GM04504 (cell line): ENCODE measurements at regions not wholly inside any gene's neighbourhood (a gene's known extent, or its start where the extent isn't known, plus 50 kb on each side); places are given as distances from the start of the nearest gene placed in this dataset.

Experiments used
- DNase-seq: peaks from one replicate; pipeline ENCODE4 v3.0.0-alpha.2; 2012; ENCODE audit warnings: low read depth

- DNase-seq = no peak
Measured at GRCh38 chr16:9412915-9413264, 321.4 kb downstream of the HAPSTR1 start.

DNA sequence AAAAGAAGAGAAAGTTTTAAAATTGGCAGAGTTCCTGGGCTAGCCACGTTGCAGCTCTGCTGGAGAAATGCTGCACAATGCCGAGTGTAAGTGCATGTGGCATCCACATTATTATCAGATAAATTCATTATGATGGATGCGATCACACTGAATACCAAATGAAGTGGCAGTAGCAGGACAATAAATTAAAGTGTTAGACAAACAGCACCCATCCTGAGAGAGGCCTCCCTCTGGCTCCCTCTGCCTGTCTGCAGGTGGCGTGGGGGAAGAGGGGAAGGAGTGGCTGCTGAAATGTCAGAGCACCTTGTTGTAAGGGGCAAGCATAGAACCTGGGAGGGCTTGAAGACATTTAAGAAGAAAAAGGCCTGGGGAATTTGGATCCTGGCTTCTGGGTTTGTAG lies 324.1 kb downstream of the HAPSTR1 start:
- DNase-seq = no peak

- DNase-seq = no peak
Measured at GRCh38 chr16:9417898-9418297, 326.5 kb downstream of the HAPSTR1 start.

GRCh38 chr16:9419161-9419560 lies 327.7 kb downstream of the HAPSTR1 start:
- no peak for DNase-seq

GRCh38 chr16:9422762-9423513 lies 331.5 kb downstream of the HAPSTR1 start:
- DNase-seq = no peak

- DNase-seq = no peak
Measured at GRCh38 chr16:9425236-9425635, 333.8 kb downstream of the HAPSTR1 start.

DNA sequence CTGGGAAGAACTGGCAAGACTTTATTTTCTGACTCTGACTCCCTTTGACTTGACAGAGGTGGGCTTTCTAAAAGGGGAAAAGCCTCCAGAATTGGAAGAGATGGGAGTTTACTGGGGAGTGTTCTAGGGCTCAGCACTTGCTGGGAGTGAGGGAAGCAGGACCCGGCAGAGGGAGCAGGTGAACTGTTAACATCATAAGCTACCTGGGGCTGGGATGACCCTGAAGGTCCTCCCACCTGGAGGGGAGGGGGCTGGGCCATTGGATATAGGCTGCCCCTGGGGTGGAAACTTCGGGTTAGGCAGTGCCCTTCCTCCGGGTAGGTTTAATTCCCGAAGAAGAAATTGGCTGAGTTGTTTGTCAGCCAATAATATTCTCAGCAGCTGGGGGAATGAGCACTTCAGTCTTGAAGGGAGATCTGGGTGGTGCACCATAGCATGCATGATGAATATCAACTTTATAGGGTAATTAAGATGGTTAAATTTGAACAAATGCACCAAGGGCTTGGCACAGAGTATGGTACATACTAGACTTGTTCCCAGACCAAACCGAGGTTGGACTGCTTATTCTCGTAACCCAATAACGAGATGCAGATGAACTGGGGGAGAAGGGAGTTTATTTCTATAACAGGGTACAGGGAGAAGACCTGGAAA lies 337.0 kb downstream of the HAPSTR1 start:
- no peak for DNase-seq

DNA sequence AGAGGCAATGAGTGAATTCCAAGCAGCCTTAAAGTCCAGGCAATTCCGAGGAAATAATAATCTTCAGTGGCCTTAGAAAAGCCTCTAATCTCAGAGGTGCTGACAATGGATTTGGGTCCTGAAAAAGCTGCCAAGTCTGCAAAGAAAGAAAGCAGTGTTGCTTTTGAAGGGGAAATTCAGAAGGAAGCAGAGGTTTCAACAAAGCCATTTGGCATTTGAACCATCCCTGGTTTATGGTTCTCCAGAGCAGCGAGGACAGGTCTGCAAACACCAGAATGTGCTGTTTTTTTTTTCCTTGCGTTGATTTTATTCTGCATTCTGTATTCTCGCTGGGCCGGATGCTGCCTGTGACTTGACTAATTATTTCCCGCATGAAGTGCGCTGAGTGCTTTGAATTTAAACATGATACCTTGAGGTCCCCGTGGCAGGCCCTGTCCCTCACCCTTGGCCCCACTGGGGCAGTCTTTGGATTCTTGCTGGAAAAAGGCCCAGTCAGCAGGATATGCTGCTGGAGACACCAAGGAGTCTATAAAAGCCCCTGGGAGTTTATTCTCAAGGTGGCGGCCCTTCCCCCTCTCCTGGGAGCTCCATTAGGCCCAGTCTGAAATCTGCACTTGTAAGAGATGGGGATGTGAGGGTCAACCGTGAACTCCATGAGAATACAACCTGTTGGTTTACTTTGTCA lies 338.3 kb downstream of the HAPSTR1 start:
- no peak for DNase-seq

DNA sequence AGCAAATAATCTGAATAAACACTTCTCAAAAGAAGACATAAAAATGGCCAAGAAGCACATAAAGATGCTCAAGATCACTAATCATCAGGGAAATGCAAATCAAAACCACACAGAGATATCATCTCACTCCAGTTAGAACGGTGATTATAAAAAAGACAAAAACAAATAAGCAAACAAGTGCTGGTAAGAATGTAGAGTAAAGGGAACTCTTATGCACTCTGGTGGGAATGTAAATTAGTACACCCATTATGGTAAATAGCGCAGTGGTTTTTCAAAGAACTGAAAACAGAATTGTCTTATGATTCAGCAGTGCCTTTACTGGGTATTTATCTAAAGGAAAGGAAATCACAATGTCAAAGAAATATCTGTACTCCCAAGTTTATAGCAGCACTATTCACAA lies 343.2 kb downstream of the HAPSTR1 start:
- DNase-seq = no peak

GRCh38 chr16:9436175-9436574 lies 344.7 kb downstream of the HAPSTR1 start:
- no peak for DNase-seq

DNA sequence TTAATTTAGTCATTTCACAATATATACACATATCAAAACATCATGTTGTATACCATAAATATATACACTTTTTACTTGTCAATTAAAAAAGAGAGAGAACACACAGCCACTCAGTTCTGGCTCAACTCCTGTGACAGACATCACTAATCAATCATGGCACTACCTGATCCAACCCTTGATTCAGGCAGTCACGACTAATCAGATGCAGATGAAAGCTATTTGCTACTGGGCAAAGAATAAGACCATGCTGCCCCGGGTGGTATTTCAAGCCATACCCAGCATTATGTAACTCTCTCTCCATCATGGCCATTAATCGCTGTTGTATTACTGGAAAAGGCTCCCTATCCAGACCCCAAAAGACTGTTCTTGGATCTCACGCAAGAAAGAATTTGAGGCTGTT lies 345.7 kb downstream of the HAPSTR1 start:
- no peak for DNase-seq

- DNase-seq = no peak
Measured at GRCh38 chr16:9438991-9439390, 347.5 kb downstream of the HAPSTR1 start.

- no peak for DNase-seq
Measured at GRCh38 chr16:9441012-9441411, 349.6 kb downstream of the HAPSTR1 start.

GRCh38 chr16:9443864-9444263 lies 352.4 kb downstream of the HAPSTR1 start:
- DNase-seq = no peak

DNA sequence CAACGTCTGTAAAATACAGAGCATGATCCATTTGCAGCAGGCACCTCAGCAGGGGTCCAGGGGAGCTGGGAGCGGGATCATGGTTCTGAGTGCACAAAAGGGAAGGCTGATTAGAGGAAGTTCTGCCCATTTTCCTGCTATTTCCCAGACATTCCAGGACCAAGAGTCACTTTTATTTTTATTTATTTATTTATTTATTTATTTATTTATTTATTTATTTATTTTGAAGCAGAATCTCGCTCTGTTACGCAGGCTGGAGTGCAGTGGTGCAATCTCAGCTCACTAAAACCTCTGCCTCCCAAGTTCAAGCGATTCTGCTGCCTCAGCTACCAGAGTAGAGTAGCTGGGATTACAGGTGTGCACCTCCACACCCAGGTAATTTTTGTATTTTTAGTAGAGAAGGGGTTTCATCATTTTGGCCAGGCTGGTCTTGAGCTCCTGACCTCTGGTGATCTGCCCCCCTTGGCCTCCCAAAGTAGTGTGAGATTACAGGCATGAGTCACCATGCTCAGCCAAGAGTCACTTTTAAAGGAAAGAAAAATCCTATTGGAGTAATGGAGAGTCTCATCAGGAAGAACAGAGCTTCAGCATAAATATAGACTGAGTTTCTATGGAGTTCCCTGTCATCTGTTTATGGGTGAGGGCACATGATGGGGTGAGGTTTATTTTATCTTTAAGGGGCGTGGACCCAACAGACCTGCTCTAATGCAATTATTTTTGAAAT lies 355.2 kb downstream of the HAPSTR1 start:
- no peak for DNase-seq

DNA sequence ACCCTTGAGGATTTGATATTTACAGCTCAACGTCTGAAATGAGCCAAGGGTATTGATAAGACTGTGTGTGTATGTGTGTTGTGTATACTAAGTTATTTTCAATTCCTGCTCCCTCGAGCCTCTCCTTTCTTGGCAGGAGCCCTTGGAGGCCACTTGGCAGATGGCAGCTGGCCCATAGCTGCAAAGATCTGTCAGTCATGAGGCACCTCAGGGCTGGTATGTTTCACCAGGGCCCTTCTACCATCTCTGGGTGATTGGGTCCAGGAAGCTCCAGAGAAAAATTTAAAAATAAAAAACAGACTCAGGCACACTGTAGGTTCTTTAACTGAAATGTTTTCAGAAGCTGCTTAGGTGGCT lies 355.7 kb downstream of the HAPSTR1 start:
- no peak for DNase-seq

GRCh38 chr16:9447699-9448098 lies 356.3 kb downstream of the HAPSTR1 start:
- no peak for DNase-seq

DNA sequence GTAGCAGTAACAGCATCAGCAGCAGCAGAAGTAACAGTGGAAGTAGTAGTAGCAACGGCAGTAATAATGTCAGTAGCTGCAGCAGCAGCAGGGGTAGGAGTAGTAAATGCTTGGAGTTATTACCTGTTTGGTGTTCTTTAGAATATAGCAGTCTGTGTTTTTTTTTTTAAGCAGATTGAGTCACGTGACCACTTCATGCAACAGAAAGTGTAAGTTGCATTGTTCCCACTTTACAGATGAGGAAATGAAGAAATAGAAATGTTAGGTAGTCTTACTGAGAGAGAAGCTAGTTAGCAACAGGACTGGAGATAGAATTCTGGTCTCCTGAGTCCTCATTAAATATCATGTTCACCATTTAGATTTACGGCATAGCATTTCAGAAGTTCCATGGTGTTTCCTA lies 358.2 kb downstream of the HAPSTR1 start:
- DNase-seq = no peak

GRCh38 chr16:9457215-9457614 lies 365.8 kb downstream of the HAPSTR1 start:
- no peak for DNase-seq

- DNase-seq = no peak
Measured at GRCh38 chr16:9458816-9459215, 367.4 kb downstream of the HAPSTR1 start.

DNA sequence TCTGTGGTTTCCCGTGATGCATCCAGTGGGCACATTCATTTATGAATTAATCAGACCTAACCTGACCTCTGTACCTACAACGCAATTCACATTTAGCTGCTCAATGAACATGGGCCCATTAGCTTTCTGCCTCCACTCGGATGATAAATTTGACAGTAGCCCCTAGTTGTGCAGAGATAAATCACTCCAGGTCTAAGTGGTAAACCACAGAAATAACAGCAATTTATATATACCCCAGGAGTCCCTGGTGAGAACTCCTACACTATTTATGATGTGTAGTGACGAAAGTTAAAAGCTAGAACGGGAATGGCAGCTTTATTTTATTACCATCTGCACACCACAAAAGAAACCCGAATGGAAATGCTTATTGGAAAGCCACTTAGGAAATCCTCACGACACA lies 371.5 kb downstream of the HAPSTR1 start:
- no peak for DNase-seq

DNA sequence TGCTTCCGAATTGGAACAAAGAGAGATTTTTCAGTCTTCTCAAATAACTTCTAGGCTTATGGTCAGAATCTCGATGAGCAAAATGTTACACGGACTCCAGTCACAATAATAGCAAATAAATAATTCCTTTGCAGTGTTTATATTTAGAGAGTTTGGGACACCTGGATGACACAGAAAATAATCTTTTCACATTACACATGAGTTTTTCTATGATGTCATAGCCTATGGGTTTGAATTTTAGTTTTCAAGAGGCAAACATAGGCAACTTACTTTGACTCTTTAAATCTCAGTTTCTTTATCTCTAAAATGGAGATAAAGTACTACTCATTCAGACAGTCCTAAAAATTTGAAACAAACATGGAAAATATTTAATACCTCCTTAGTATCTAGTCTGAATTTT lies 372.0 kb downstream of the HAPSTR1 start:
- no peak for DNase-seq

- no peak for DNase-seq
Measured at GRCh38 chr16:9465161-9465560, 373.7 kb downstream of the HAPSTR1 start.
